ENCODE measurements at regions not wholly inside any gene's neighbourhood (a gene's known extent, or its start where the extent isn't known, plus 50 kb on each side); places are given as distances from the start of the nearest gene placed in this dataset.

GRCh38 chr5:82858151-82859025, 218.8 kb downstream of the TMEM167A start:
- POLR2A ChIA-PET = no interaction called here
- FAIRE-seq = no peak

GRCh38 chr5:82855893-82856550, 221.2 kb downstream of the TMEM167A start:
- H2AFZ ChIP-seq (ENCODE audit: low read length) = no peak overlapping the region
- TF ChIP-seq ZNF121 (CRISPR knock-in tag; IDR thresholded peaks at IDR 0.05) (no peak), FOXA3 (CRISPR knock-in tag; IDR thresholded peaks at IDR 0.05) (no peak), ZNF713 (CRISPR knock-in tag; IDR thresholded peaks at IDR 0.05) (no peak), MYC (CRISPR knock-in tag; IDR thresholded peaks at IDR 0.05; ENCODE audit: borderline replicate concordance) (no peak), ZNF781 (CRISPR knock-in tag; IDR thresholded peaks at IDR 0.05; ENCODE audit: borderline replicate concordance, not compliant biosample characterization) (no peak), ZNF282 (IDR thresholded peaks at IDR 0.05; ENCODE audit: partially characterized antibody) (no peak), NCOA2 (CRISPR knock-in tag; IDR thresholded peaks at IDR 0.05) (no peak), HIVEP1 (CRISPR knock-in tag; IDR thresholded peaks at IDR 0.05) (no peak), ZNF556 (CRISPR knock-in tag; IDR thresholded peaks at IDR 0.05; ENCODE audit: borderline replicate concordance) (no peak), ZNF772 (CRISPR knock-in tag; IDR thresholded peaks at IDR 0.05) (no peak), NR2F2 (IDR thresholded peaks at IDR 0.05; ENCODE audit: borderline replicate concordance, low read depth) (no peak), ZNF33A (CRISPR knock-in tag; IDR thresholded peaks at IDR 0.05; ENCODE audit: borderline replicate concordance) (no peak), RARA (CRISPR knock-in tag; IDR thresholded peaks at IDR 0.05) (no peak), REPIN1 (CRISPR knock-in tag; IDR thresholded peaks at IDR 0.05; ENCODE audit: borderline replicate concordance, low read depth) (no peak)
- TF ChIP-seq, protein P1, sequence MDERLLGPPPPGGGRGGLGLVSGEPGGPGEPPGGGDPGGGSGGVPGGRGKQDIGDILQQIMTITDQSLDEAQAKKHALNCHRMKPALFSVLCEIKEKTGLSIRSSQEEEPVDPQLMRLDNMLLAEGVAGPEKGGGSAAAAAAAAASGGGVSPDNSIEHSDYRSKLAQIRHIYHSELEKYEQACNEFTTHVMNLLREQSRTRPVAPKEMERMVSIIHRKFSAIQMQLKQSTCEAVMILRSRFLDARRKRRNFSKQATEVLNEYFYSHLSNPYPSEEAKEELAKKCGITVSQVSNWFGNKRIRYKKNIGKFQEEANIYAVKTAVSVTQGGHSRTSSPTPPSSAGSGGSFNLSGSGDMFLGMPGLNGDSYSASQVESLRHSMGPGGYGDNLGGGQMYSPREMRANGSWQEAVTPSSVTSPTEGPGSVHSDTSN (CRISPR knock-in tag; IDR thresholded peaks at IDR 0.05) = no peak
- intact Hi-C loops (cut with micrococcal nuclease; ENCODE audit: unreplicated experiment) = no loop called here
- in situ Hi-C loops (cut with HindIII; ENCODE audit: extremely low pct_ligation_motif_present, low pct_unique_long_range_greater_than_20kb) = no loop called here
- no peak overlapping the region for H3K27ac ChIP-seq (ENCODE audit: extremely low read length, insufficient read depth, low read length)
- CTCF ChIA-PET (ENCODE audit: low intra/inter-chr PET ratio, low total read pairs) = no interaction called here
- H3K79me2 ChIP-seq (ENCODE audit: insufficient read depth, low read length) = no peaks in the 10 kb centered on the region
- H3K4me1 ChIP-seq (ENCODE audit: insufficient read depth, low read length) = no peaks in the 10 kb centered on the region
- WGBS (ENCODE audit: low lambda C conversion rate) = 18% methylated on average over 5 of the region's 5 CpGs
- POLR2A ChIA-PET = no interaction called here
- no peak for DNase-seq (ENCODE audit: low spot score)
- peaks cover 0 to 19% of the 10 kb centered on the region in 2 experiments; a peak in 1 of 5 replicates for H3K27me3 ChIP-seq (ENCODE audit: control insufficient read depth in 1 of 2, insufficient read depth in 2 of 2, low read length in 2 of 2)
- no peak overlapping the region for H3K4me2 ChIP-seq (ENCODE audit: low read depth, low read length)
- no peak overlapping the region for H3K9ac ChIP-seq (ENCODE audit: insufficient read depth, low read depth, low read length)
- no TSS peak for BruUV-seq (replicated peaks)
- FAIRE-seq = no peak
- no peaks in the 10 kb centered on the region for H3K36me3 ChIP-seq (replicated peaks in 1 of 2; ENCODE audit: control insufficient read depth in 1 of 2, insufficient read depth in 2 of 2, low read length in 2 of 2)
- no peak overlapping the region for H3K4me3 ChIP-seq (replicated peaks in 1 of 3; ENCODE audit: insufficient read depth in 1 of 3, low read depth in 2 of 3, low read length in 3 of 3)
- no peak for ATAC-seq
- no peaks in the 10 kb centered on the region for H4K20me1 ChIP-seq (ENCODE audit: insufficient read depth, low read length)
- H3K9me3 ChIP-seq (ENCODE audit: low read length) = no peaks in the 10 kb centered on the region

More at GRCh38 chr5:82858151-82859025, 218.8 kb downstream of the TMEM167A start:
- Histone ChIP-seq H3K79me2 (ENCODE audit: insufficient read depth, low read length) (no peaks in the 10 kb centered on the region), H3K27me3 (ENCODE audit: control insufficient read depth in 1 of 2, insufficient read depth in 2 of 2, low read length in 2 of 2) (0 out of 5 replicates have a peak, but pooled peaks cover 0 to 14% of the 10 kb centered on the region in 2 experiments), H4K20me1 (ENCODE audit: insufficient read depth, low read length) (no peaks in the 10 kb centered on the region), H3K4me1 (ENCODE audit: insufficient read depth, low read length) (no peaks in the 10 kb centered on the region), H3K36me3 (replicated peaks in 1 of 2; ENCODE audit: control insufficient read depth in 1 of 2, insufficient read depth in 2 of 2, low read length in 2 of 2) (no peaks in the 10 kb centered on the region), H3K9ac (ENCODE audit: insufficient read depth, low read depth, low read length) (no peak overlapping the region), H3K4me3 (replicated peaks in 1 of 3; ENCODE audit: insufficient read depth in 1 of 3, low read depth in 2 of 3, low read length in 3 of 3) (no peak overlapping the region), H2AFZ (ENCODE audit: low read length) (no peak overlapping the region), H3K27ac (ENCODE audit: extremely low read length, insufficient read depth, low read length) (no peak overlapping the region), H3K4me2 (ENCODE audit: low read depth, low read length) (no peak overlapping the region), H3K9me3 (ENCODE audit: low read length) (no peaks in the 10 kb centered on the region)
- no TSS peak for BruUV-seq (replicated peaks)
- ATAC-seq = no peak
- no peak for DNase-seq (ENCODE audit: low spot score)
- TF ChIP-seq ZNF841 (CRISPR knock-in tag; IDR thresholded peaks at IDR 0.05; ENCODE audit: borderline replicate concordance) = no peak
- TF ChIP-seq ZNF354B (CRISPR knock-in tag; IDR thresholded peaks at IDR 0.05) = no peak
- no peak for TF ChIP-seq SRSF9 (IDR thresholded peaks at IDR 0.05; ENCODE audit: borderline replicate concordance, insufficient read depth, low read depth, low read length, poor library complexity, severe bottlenecking)
- no peak for TF ChIP-seq SRY (CRISPR knock-in tag; IDR thresholded peaks at IDR 0.05)
- no peak for TF ChIP-seq TGIF2 (CRISPR knock-in tag; IDR thresholded peaks at IDR 0.05)
- no peak for TF ChIP-seq ETV6 (CRISPR knock-in tag; conservative IDR thresholded peaks at IDR 0.05)
- no peak for TF ChIP-seq AGO2 (optimal IDR thresholded peaks at IDR 0.05; ENCODE audit: low read depth, low read length)
- no peak for TF ChIP-seq ZNF441 (CRISPR knock-in tag; IDR thresholded peaks at IDR 0.05; ENCODE audit: borderline replicate concordance)
- intact Hi-C loops (cut with micrococcal nuclease; ENCODE audit: unreplicated experiment) = no loop called here
- in situ Hi-C loops (cut with HindIII; ENCODE audit: extremely low pct_ligation_motif_present, low pct_unique_long_range_greater_than_20kb) = no loop called here
- WGBS (ENCODE audit: low lambda C conversion rate) = 23% methylated on average over 8 of the region's 9 CpGs
- CTCF ChIA-PET (ENCODE audit: low intra/inter-chr PET ratio, low total read pairs) = no interaction called here

All from HepG2 (cell line).